ENCODE measurements at regions not wholly inside any gene's neighbourhood (a gene's known extent, or its start where the extent isn't known, plus 50 kb on each side); places are given as distances from the start of the nearest gene placed in this dataset.

DNA sequence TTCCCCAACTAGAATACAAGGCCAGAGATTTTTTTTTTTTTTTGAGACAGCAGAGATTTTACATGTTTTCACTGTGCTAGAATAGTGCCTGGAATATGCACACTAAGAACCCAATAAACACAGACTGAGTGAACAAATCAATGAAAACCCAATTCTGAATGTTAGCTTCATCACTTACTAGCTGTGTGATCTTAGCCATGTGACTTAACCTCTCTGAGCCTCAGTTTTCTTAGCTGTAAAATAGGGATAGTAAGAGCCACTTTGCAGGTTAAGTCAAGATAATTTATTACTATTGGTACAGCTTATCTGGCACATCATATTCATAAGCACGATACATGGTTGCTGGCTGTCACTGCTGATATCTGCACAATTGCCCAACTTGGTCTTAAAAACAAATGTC lies 140.6 kb downstream of the EN1 start:
- H3K27me3 Mint-ChIP-seq, result peaks cover 0 to 7% of the 10 kb centered on the region in 2 donors
- no peak overlapping the region for H3K27ac Mint-ChIP-seq
- H3K36me3 ChIP-seq (ENCODE audit: insufficient read depth, low read length), result no peaks in the 10 kb centered on the region
- H3K4me3 Mint-ChIP-seq, result no peak overlapping the region
- CTCF ChIA-PET, result no interaction called here
- no peaks in the 10 kb centered on the region for H3K4me1 Mint-ChIP-seq
- DNase-seq, result no peak
- H3K4me3 ChIP-seq (ENCODE audit: low read length), result no peak overlapping the region
- H3K36me3 Mint-ChIP-seq, result no peaks in the 10 kb centered on the region
- H3K27ac ChIP-seq (ENCODE audit: low read depth, low read length), result no peak overlapping the region
- peaks cover 0 to 3% (median 0%) of the 10 kb centered on the region in 5 donors for H3K9me3 Mint-ChIP-seq
- H3K4me1 ChIP-seq (ENCODE audit: insufficient read depth, low read length), result no peaks in the 10 kb centered on the region
- POLR2A ChIA-PET, result no interaction called here
- no peaks in the 10 kb centered on the region for H3K9me3 ChIP-seq (ENCODE audit: low read length)
- no peaks in the 10 kb centered on the region for H3K27me3 ChIP-seq (ENCODE audit: insufficient read depth, low read length, poor library complexity, severe bottlenecking)

DNA sequence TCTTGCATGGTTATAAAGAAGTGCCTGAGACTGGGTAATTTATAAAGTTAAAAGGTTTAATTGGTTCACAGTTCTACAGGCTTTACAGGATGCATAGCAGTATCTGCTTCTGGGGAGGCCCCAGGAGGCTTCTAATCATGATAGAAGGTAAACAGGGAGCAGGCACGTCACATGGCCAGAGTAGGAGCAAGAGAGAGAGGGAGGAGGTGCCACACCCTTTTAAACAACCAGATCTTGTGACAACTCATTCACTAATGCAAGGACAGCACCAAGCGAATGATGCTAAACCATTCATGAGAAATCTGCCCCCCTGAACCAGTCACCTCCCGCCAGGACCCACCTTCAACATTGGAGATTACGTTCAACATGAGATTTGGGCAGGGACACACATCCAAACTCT lies 141.1 kb downstream of the EN1 start:
- H3K36me3 Mint-ChIP-seq, result no peaks in the 10 kb centered on the region
- Histone ChIP-seq H3K27me3 (ENCODE audit: insufficient read depth, low read length, poor library complexity, severe bottlenecking) (no peaks in the 10 kb centered on the region), H3K4me1 (ENCODE audit: insufficient read depth, low read length) (no peaks in the 10 kb centered on the region), H3K36me3 (ENCODE audit: insufficient read depth, low read length) (no peaks in the 10 kb centered on the region), H3K4me3 (ENCODE audit: low read length) (no peak overlapping the region), H3K27ac (ENCODE audit: low read depth, low read length) (no peak overlapping the region), H3K9me3 (ENCODE audit: low read length) (no peaks in the 10 kb centered on the region)
- ChIA-PET POLR2A (no interaction called here), CTCF (no interaction called here)
- H3K27ac Mint-ChIP-seq, result no peak overlapping the region
- no peak overlapping the region for H3K4me3 Mint-ChIP-seq
- H3K4me1 Mint-ChIP-seq, result no peaks in the 10 kb centered on the region
- peaks cover 0 to 7% of the 10 kb centered on the region in 2 donors for H3K27me3 Mint-ChIP-seq
- H3K9me3 Mint-ChIP-seq, result peaks cover 0 to 3% (median 0%) of the 10 kb centered on the region in 5 donors
- no peak for DNase-seq

DNA sequence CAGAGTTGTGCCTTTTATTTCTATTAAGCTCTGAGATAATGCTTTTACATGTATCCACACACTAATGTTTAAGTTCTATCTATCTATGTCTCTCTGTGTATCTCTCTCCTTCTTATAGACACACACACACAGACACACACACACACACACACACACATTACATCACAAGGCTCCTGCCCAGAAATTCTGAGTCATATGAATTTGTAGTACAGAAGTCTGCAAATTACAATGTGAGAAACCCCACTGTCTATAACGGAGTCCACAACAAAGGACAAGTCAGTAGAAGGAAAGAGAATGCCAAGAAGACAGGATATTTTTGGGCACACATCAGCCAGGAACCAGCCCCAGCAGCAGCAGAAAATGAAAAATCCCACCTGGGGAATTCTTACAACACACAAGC lies 142.4 kb downstream of the EN1 start:
- Histone ChIP-seq H3K9me3 (ENCODE audit: low read length) (no peaks in the 10 kb centered on the region), H3K4me3 (ENCODE audit: low read length) (no peak overlapping the region), H3K4me1 (ENCODE audit: insufficient read depth, low read length) (no peaks in the 10 kb centered on the region), H3K27ac (ENCODE audit: low read depth, low read length) (no peak overlapping the region), H3K36me3 (ENCODE audit: insufficient read depth, low read length) (no peaks in the 10 kb centered on the region), H3K27me3 (ENCODE audit: insufficient read depth, low read length, poor library complexity, severe bottlenecking) (no peaks in the 10 kb centered on the region)
- peaks cover 0 to 5% of the 10 kb centered on the region in 2 donors for H3K27me3 Mint-ChIP-seq
- POLR2A ChIA-PET, result no interaction called here
- no peak for DNase-seq
- CTCF ChIA-PET, result no interaction called here
- no peaks in the 10 kb centered on the region for H3K36me3 Mint-ChIP-seq
- peaks cover 0 to 4% (median 0%) of the 10 kb centered on the region in 5 donors for H3K9me3 Mint-ChIP-seq
- no peaks in the 10 kb centered on the region for H3K4me1 Mint-ChIP-seq
- no peak overlapping the region for H3K27ac Mint-ChIP-seq
- H3K4me3 Mint-ChIP-seq, result no peak overlapping the region

DNA sequence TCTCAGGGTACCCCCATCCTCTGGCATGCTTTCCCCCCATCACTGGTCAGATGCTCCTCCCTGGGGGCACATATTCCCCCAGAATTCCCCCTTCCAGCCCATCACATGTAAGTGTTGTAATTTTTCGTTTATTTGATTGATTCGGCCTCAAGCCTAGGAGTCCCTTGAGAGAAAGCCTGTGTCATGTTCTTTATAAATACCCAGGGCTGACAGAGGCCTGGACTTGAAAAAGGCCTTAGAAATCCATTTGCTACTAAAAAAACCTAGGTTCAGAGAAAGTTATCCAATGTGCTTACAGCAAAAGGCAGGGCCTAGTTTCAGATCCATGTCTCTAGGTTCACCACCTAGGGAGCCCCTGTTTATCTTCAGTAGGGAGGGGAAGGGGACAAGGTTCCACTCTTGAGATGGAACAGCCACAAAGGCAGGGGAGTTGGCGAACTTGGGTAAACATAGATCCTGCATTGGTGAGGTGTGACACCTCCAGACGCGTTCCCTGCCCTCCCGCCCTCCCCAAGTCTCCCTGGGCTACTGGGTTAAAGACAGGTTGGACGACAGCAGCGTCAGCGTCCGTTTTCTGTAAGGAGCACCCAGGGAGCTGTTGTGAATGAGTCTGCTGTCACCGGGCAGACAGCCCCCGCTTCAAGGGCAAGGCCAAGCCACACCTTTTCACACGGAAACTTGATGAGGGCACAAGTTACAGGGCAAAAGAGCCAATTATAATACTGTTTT lies 147.8 kb downstream of the EN1 start:
- ChIA-PET CTCF (no interaction called here), POLR2A (no interaction called here)
- H3K9me3 Mint-ChIP-seq, result peaks cover 0 to 4% (median 2%) of the 10 kb centered on the region in 5 donors
- H3K27ac ChIP-seq (ENCODE audit: low read depth, low read length), result no peak overlapping the region
- no peaks in the 10 kb centered on the region for H3K4me1 Mint-ChIP-seq
- no peaks in the 10 kb centered on the region for H3K27me3 Mint-ChIP-seq
- H3K4me3 Mint-ChIP-seq, result no peak overlapping the region
- no peak overlapping the region for H3K27ac Mint-ChIP-seq
- H3K27me3 ChIP-seq (ENCODE audit: insufficient read depth, low read length, poor library complexity, severe bottlenecking), result no peaks in the 10 kb centered on the region
- H3K36me3 ChIP-seq (ENCODE audit: insufficient read depth, low read length), result no peaks in the 10 kb centered on the region
- H3K36me3 Mint-ChIP-seq, result no peaks in the 10 kb centered on the region
- DNase-seq, result no peak
- H3K4me3 ChIP-seq (ENCODE audit: low read length), result no peak overlapping the region
- no peaks in the 10 kb centered on the region for H3K9me3 ChIP-seq (ENCODE audit: low read length)
- H3K4me1 ChIP-seq (ENCODE audit: insufficient read depth, low read length), result no peaks in the 10 kb centered on the region

DNA sequence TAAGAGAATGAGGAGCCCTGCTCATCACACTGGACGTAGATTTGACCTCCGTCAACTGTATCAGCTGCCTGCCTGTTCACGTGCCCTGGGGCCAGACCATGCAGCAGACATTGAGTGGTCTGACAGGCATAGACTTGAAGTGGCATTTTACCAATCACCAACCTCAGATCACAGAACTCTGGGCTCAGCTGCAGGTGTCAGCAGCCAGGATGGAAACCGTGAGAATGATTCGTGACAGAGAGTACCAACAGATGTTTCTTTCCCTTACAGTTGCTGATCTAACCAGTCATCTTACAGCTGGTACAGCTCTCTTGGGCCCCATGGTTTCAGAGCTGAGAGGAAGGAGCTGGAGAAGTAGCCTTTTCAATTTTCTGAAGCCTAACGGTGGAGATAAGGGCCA lies 148.9 kb downstream of the EN1 start:
- Mint-ChIP-seq H3K27ac (no peak overlapping the region), H3K4me1 (no peaks in the 10 kb centered on the region), H3K9me3 (peaks cover 0 to 4% (median 2%) of the 10 kb centered on the region in 5 donors), H3K4me3 (no peak overlapping the region), H3K27me3 (no peaks in the 10 kb centered on the region), H3K36me3 (no peaks in the 10 kb centered on the region)
- Histone ChIP-seq H3K36me3 (ENCODE audit: insufficient read depth, low read length) (no peaks in the 10 kb centered on the region), H3K9me3 (ENCODE audit: low read length) (no peaks in the 10 kb centered on the region), H3K4me1 (ENCODE audit: insufficient read depth, low read length) (no peaks in the 10 kb centered on the region), H3K27ac (ENCODE audit: low read depth, low read length) (no peak overlapping the region), H3K4me3 (ENCODE audit: low read length) (no peak overlapping the region), H3K27me3 (ENCODE audit: insufficient read depth, low read length, poor library complexity, severe bottlenecking) (no peaks in the 10 kb centered on the region)
- ChIA-PET POLR2A (no interaction called here), CTCF (no interaction called here)
- no peak for DNase-seq

DNA sequence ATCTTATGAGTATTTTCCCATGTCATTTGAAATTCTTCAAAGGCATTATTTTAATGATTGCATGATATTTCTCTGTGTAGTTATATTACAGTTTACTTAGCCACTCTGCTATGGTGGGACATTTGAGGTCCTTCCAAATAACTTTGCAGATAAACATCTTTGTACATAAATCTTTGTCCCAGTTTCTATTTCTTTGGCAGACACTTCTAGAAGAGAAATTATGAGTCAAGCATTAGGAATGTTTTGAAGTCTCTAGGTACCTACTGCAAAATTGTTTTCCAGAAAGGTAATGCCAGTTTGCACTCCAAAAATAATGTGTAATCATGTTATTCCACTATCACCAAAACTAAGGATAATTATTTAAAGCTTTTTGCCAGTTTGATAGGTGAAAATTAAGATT lies 149.7 kb downstream of the EN1 start:
- POLR2A ChIA-PET, result no interaction called here
- no peaks in the 10 kb centered on the region for H3K27me3 Mint-ChIP-seq
- Histone ChIP-seq H3K4me3 (ENCODE audit: low read length) (no peak overlapping the region), H3K27me3 (ENCODE audit: insufficient read depth, low read length, poor library complexity, severe bottlenecking) (no peaks in the 10 kb centered on the region), H3K36me3 (ENCODE audit: insufficient read depth, low read length) (no peaks in the 10 kb centered on the region), H3K9me3 (ENCODE audit: low read length) (no peaks in the 10 kb centered on the region), H3K27ac (ENCODE audit: low read depth, low read length) (no peak overlapping the region), H3K4me1 (ENCODE audit: insufficient read depth, low read length) (no peaks in the 10 kb centered on the region)
- CTCF ChIA-PET, result no interaction called here
- H3K36me3 Mint-ChIP-seq, result no peaks in the 10 kb centered on the region
- peaks cover 0 to 4% (median 2%) of the 10 kb centered on the region in 5 donors for H3K9me3 Mint-ChIP-seq
- H3K27ac Mint-ChIP-seq, result no peak overlapping the region
- H3K4me3 Mint-ChIP-seq, result no peak overlapping the region
- no peak for DNase-seq
- H3K4me1 Mint-ChIP-seq, result no peaks in the 10 kb centered on the region

DNA sequence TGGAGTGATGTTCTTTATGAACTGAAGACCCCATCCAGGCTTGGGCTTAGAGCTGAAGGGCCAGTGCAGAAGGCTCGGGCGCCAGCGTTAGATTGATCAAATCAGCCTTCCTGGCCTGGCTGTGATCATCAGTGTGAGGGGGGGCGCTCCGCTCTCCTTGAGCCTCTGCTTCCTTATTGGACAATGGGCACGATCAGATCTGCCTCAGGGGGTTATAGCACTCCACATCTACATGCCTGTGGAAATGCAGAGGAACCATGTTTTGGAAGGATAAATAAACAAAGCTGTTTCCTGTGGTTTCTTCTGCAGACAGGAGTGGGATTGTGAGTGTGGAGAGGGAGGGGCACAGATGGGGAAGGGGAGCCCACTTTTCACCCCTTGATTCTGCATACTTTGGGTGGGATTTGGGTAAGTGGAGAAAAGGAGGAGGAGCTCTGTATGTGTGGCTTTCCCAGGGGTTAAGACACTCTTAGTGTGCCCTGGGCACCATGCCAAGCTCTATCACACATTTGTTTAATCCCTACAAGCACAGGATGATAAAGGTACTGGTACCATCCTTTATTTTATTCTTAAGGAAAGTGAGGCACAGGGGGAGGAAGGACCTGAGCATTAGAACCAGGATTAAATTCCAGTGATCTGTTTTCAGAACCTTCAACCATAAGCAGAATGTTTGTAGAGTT lies 150.5 kb downstream of the EN1 start:
- CTCF ChIA-PET, result no interaction called here
- H3K27ac Mint-ChIP-seq, result no peak overlapping the region
- no peaks in the 10 kb centered on the region for H3K4me1 Mint-ChIP-seq
- H3K27me3 Mint-ChIP-seq, result no peaks in the 10 kb centered on the region
- H3K9me3 Mint-ChIP-seq, result peaks cover 0 to 8% (median 4%) of the 10 kb centered on the region in 5 donors
- no peak for DNase-seq
- no peaks in the 10 kb centered on the region for H3K9me3 ChIP-seq (ENCODE audit: low read length)
- H3K4me3 ChIP-seq (ENCODE audit: low read length), result no peak overlapping the region
- H3K36me3 ChIP-seq (ENCODE audit: insufficient read depth, low read length), result no peaks in the 10 kb centered on the region
- no peak overlapping the region for H3K27ac ChIP-seq (ENCODE audit: low read depth, low read length)
- no peaks in the 10 kb centered on the region for H3K4me1 ChIP-seq (ENCODE audit: insufficient read depth, low read length)
- POLR2A ChIA-PET, result no interaction called here
- no peak overlapping the region for H3K4me3 Mint-ChIP-seq
- H3K36me3 Mint-ChIP-seq, result no peaks in the 10 kb centered on the region
- H3K27me3 ChIP-seq (ENCODE audit: insufficient read depth, low read length, poor library complexity, severe bottlenecking), result no peaks in the 10 kb centered on the region

DNA sequence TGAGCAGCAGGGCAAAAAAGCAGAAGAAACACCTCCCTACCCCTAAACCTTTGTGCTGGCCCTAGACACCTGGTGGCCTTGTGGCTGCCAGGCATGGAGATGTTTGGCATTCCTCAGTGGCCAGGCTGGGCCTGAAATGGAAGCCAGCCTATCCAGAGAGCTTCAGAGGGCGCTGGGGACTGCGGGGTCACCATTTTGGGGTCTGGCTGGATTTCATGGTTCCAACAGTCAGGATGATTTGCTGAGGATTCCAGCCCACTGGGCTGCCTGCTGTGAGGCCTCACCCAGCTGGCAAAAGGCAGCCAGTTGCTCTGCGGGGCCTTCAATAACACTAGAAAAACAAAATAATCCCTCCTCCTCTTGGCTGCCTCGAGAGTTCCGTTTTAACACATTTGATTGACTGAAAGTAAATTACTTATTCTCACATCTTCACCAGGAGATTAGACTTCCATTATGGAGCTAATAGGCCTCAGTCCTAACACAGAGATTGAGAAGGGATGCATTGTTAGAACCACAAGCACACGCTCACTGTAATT lies 154.1 kb downstream of the EN1 start:
- H3K4me3 Mint-ChIP-seq, result no peak overlapping the region
- H3K9me3 Mint-ChIP-seq, result peaks cover 0 to 14% (median 4%) of the 10 kb centered on the region in 5 donors
- DNase-seq, result no peak
- Histone ChIP-seq H3K36me3 (ENCODE audit: insufficient read depth, low read length) (no peaks in the 10 kb centered on the region), H3K4me3 (ENCODE audit: low read length) (no peak overlapping the region), H3K27me3 (ENCODE audit: insufficient read depth, low read length, poor library complexity, severe bottlenecking) (no peaks in the 10 kb centered on the region), H3K9me3 (ENCODE audit: low read length) (no peaks in the 10 kb centered on the region), H3K27ac (ENCODE audit: low read depth, low read length) (no peak overlapping the region), H3K4me1 (ENCODE audit: insufficient read depth, low read length) (no peaks in the 10 kb centered on the region)
- ChIA-PET CTCF (no interaction called here), POLR2A (no interaction called here)
- peaks cover 0 to 1% of the 10 kb centered on the region in 2 donors for H3K27me3 Mint-ChIP-seq
- H3K36me3 Mint-ChIP-seq, result no peaks in the 10 kb centered on the region
- no peak overlapping the region for H3K27ac Mint-ChIP-seq
- no peaks in the 10 kb centered on the region for H3K4me1 Mint-ChIP-seq
